OCI-LY7 (cell line): ENCODE measurements at regions not wholly inside any gene's neighbourhood (a gene's known extent, or its start where the extent isn't known, plus 50 kb on each side); places are given as distances from the start of the nearest gene placed in this dataset.

ENCODE experiments used
- EZH2phosphoT487 ChIP-seq: fragments of 200-600 bp; sonication (generic); IDR thresholded peaks from 2 replicates; pipeline ENCODE4 v1.6.1; 2018; ENCODE audit warnings: low read depth, borderline replicate concordance, mild to moderate bottlenecking, mixed run types, antibody characterized with exemption, low read length, moderate library complexity, mixed read lengths
- TF ChIP-seq, protein P1 (sequence below): fragments of 200-600 bp; sonication (generic); conservative IDR thresholded peaks from 2 replicates; pipeline ENCODE4 v1.5.1; 2014; ENCODE audit warnings: mild to moderate bottlenecking, antibody characterized with exemption, low read length, moderate library complexity, mixed read lengths

DNA sequence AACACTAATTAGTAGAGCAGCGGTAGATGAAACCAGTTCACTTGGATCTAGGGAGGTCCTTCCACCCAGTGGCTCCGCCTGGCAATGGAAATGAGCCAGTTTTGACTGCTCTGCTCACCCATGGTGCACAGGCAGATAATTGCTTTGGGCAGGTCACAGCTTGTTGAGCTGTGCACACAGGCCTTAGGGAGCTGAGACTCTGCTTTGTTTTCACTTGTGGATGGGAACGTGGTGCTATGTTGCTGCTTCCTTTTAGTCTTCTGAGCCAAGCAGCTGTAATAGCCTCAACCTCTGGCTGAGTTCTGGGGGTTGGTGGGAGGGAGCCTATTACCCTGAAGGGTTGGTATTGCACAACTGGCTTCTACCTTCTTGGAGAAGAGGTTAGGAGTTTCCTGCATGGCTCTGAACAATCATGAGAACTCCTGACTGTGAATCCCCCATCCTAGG is 262.3 kb upstream of the MTNR1B start:
- TF ChIP-seq, protein P1, sequence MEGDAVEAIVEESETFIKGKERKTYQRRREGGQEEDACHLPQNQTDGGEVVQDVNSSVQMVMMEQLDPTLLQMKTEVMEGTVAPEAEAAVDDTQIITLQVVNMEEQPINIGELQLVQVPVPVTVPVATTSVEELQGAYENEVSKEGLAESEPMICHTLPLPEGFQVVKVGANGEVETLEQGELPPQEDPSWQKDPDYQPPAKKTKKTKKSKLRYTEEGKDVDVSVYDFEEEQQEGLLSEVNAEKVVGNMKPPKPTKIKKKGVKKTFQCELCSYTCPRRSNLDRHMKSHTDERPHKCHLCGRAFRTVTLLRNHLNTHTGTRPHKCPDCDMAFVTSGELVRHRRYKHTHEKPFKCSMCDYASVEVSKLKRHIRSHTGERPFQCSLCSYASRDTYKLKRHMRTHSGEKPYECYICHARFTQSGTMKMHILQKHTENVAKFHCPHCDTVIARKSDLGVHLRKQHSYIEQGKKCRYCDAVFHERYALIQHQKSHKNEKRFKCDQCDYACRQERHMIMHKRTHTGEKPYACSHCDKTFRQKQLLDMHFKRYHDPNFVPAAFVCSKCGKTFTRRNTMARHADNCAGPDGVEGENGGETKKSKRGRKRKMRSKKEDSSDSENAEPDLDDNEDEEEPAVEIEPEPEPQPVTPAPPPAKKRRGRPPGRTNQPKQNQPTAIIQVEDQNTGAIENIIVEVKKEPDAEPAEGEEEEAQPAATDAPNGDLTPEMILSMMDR: no peak
- TF ChIP-seq EZH2phosphoT487: no peak
